ENCODE measurements at regions not wholly inside any gene's neighbourhood (a gene's known extent, or its start where the extent isn't known, plus 50 kb on each side); places are given as distances from the start of the nearest gene placed in this dataset.

DNA sequence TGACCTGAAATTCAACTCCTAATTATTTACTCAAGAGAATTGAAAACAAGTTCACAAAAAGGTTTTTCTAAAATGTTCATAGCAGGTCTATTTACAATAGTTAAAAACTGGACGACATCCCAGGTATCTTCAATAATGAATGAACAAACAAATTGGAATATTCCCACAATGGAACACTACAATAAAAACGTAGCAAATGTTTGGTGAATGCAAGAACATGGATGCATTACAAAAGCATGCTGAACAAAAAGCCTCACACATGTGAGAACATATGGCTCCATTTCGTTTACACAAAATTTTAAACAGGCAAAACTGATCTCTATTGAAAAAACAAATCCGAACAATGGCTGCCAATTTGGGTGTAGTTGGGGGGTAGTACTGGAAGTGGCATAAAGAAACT is 669.9 kb downstream of the MTRR start:
- Histone ChIP-seq H3K4me2 (ENCODE audit: control insufficient read depth, extremely low read depth, insufficient read depth, low read depth, low read length) (no peak overlapping the region), H3K4me1 (ENCODE audit: control insufficient read depth, extremely low read depth, insufficient read depth, low read length) (no peaks in the 10 kb centered on the region), H3K27ac (ENCODE audit: control insufficient read depth, insufficient read depth, low read length) (no peak overlapping the region), H3K4me3 (ENCODE audit: control insufficient read depth in 2 of 3, extremely low read depth in 1 of 3, insufficient read depth in 2 of 3, low read depth in 1 of 3, low read length in 3 of 3) (no peak overlapping the region), H3K9ac (ENCODE audit: control insufficient read depth, extremely low read depth, insufficient read depth, low read length) (no peak overlapping the region), H3K9me3 (ENCODE audit: control insufficient read depth, low read depth, low read length) (no peaks in the 10 kb centered on the region), H4K20me1 (ENCODE audit: control insufficient read depth, extremely low read depth, insufficient read depth, low read length) (no peaks in the 10 kb centered on the region), H2AFZ (ENCODE audit: control insufficient read depth, low read length) (no peak overlapping the region), H3K36me3 (ENCODE audit: control insufficient read depth in 2 of 2, extremely low read depth in 1 of 2, insufficient read depth in 2 of 2, low read length in 2 of 2) (no peaks in the 10 kb centered on the region), H3K27me3 (ENCODE audit: control insufficient read depth, extremely low read depth, insufficient read depth, low read length) (no peaks in the 10 kb centered on the region), H3K79me2 (ENCODE audit: control insufficient read depth, insufficient read depth, low read length) (no peaks in the 10 kb centered on the region), H3K9me1 (ENCODE audit: control insufficient read depth, extremely low read depth, insufficient read depth, low read length) (no peaks in the 10 kb centered on the region)
- dilution Hi-C loops (cut with MboI; ENCODE audit: extremely low pct_ligation_motif_present, low sequenced_read_pairs), result no loop called here
- no peak for TF ChIP-seq EZH2 (IDR thresholded peaks at IDR 0.05; ENCODE audit: low read length)
- TF ChIP-seq, protein P1, sequence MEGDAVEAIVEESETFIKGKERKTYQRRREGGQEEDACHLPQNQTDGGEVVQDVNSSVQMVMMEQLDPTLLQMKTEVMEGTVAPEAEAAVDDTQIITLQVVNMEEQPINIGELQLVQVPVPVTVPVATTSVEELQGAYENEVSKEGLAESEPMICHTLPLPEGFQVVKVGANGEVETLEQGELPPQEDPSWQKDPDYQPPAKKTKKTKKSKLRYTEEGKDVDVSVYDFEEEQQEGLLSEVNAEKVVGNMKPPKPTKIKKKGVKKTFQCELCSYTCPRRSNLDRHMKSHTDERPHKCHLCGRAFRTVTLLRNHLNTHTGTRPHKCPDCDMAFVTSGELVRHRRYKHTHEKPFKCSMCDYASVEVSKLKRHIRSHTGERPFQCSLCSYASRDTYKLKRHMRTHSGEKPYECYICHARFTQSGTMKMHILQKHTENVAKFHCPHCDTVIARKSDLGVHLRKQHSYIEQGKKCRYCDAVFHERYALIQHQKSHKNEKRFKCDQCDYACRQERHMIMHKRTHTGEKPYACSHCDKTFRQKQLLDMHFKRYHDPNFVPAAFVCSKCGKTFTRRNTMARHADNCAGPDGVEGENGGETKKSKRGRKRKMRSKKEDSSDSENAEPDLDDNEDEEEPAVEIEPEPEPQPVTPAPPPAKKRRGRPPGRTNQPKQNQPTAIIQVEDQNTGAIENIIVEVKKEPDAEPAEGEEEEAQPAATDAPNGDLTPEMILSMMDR (optimal IDR thresholded peaks at IDR 0.05 in 1 of 3, IDR thresholded peaks at IDR 0.05 in 1 of 3, conservative IDR thresholded peaks at IDR 0.05 in 1 of 3; ENCODE audit: extremely low read depth in 1 of 3, insufficient read depth in 2 of 3, low read length in 3 of 3), result no peak
- DNase-seq (ENCODE audit: low read depth, low spot score), result no peak
- no peak for FAIRE-seq

- no peaks in the 10 kb centered on the region for H3K9me1 ChIP-seq (ENCODE audit: control insufficient read depth, extremely low read depth, insufficient read depth, low read length)
- no peak overlapping the region for H3K9ac ChIP-seq (ENCODE audit: control insufficient read depth, extremely low read depth, insufficient read depth, low read length)
- H3K79me2 ChIP-seq (ENCODE audit: control insufficient read depth, insufficient read depth, low read length), result no peaks in the 10 kb centered on the region
- TF ChIP-seq, protein P1 (optimal IDR thresholded peaks at IDR 0.05 in 1 of 3, IDR thresholded peaks at IDR 0.05 in 1 of 3, conservative IDR thresholded peaks at IDR 0.05 in 1 of 3; ENCODE audit: extremely low read depth in 1 of 3, insufficient read depth in 2 of 3, low read length in 3 of 3), result no peak
- TF ChIP-seq EZH2 (IDR thresholded peaks at IDR 0.05; ENCODE audit: low read length), result no peak
- H3K9me3 ChIP-seq (ENCODE audit: control insufficient read depth, low read depth, low read length), result no peaks in the 10 kb centered on the region
- no peaks in the 10 kb centered on the region for H3K4me1 ChIP-seq (ENCODE audit: control insufficient read depth, extremely low read depth, insufficient read depth, low read length)
- no peak overlapping the region for H3K4me3 ChIP-seq (ENCODE audit: control insufficient read depth in 2 of 3, extremely low read depth in 1 of 3, insufficient read depth in 2 of 3, low read depth in 1 of 3, low read length in 3 of 3)
- no peak for FAIRE-seq
- no peak overlapping the region for H3K27ac ChIP-seq (ENCODE audit: control insufficient read depth, insufficient read depth, low read length)
- H3K36me3 ChIP-seq (ENCODE audit: control insufficient read depth in 2 of 2, extremely low read depth in 1 of 2, insufficient read depth in 2 of 2, low read length in 2 of 2), result no peaks in the 10 kb centered on the region
- no peaks in the 10 kb centered on the region for H4K20me1 ChIP-seq (ENCODE audit: control insufficient read depth, extremely low read depth, insufficient read depth, low read length)
- no peak overlapping the region for H3K4me2 ChIP-seq (ENCODE audit: control insufficient read depth, extremely low read depth, insufficient read depth, low read depth, low read length)
- no peak overlapping the region for H2AFZ ChIP-seq (ENCODE audit: control insufficient read depth, low read length)
- no peaks in the 10 kb centered on the region for H3K27me3 ChIP-seq (ENCODE audit: control insufficient read depth, extremely low read depth, insufficient read depth, low read length)
- no peak for DNase-seq (ENCODE audit: low read depth, low spot score)
- dilution Hi-C loops (cut with MboI; ENCODE audit: extremely low pct_ligation_motif_present, low sequenced_read_pairs), result no loop called here
Observed at GRCh38 chr5:8540317-8540716, 671.4 kb downstream of the MTRR start.

Measured in keratinocyte (primary cell).